GM19043 (cell line): ENCODE measurements at regions not wholly inside any gene's neighbourhood (a gene's known extent, or its start where the extent isn't known, plus 50 kb on each side); places are given as distances from the start of the nearest gene placed in this dataset.

Source experiments
- ATAC-seq: cut with Tn5 transposase; IDR thresholded peaks from one replicate; pipeline ENCODE4 v1.9.1; 2021; ENCODE audit warnings: low read depth; ENCODE audit not compliant: unreplicated experiment

DNA sequence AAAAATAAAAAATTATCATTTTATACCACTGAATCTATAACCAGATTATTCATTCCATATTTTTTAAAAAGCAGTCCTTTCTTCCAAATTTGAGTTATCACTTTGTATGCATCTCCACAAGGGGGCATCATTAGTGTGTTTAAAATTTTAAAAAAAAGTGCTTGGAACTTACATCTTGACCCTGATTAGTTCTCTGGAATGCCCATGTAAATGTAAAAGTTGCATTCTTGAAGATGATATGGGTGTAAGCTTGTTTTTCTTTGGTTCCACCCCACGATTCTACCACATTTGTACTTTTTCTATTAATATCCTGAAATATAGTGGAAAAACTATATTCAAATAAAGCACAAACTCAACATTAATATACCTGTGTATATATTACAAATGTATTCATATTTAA, 144.9 kb downstream of the ELAPOR2 start:
- no peak for ATAC-seq
